ENCODE measurements at regions not wholly inside any gene's neighbourhood (a gene's known extent, or its start where the extent isn't known, plus 50 kb on each side); places are given as distances from the start of the nearest gene placed in this dataset.

GRCh38 chr2:21642647-21643046 is 518.9 kb downstream of the TDRD15 start:
- Histone ChIP-seq H3K36me3 (ENCODE audit: control insufficient read depth in 5 of 5, insufficient read depth in 5 of 5, low read length in 5 of 5) (no peaks in the 10 kb centered on the region), H3K9ac (ENCODE audit: low read length in 5 of 5) (no peak overlapping the region), H3K27me3 (ENCODE audit: control insufficient read depth in 5 of 5, insufficient read depth in 4 of 5, low read length in 5 of 5) (no peaks in the 10 kb centered on the region), H3K4me1 (ENCODE audit: control insufficient read depth in 5 of 5, insufficient read depth in 5 of 5, low read length in 5 of 5) (peaks cover 0 to 9% (median 0%) of the 10 kb centered on the region in 5 donors), H3K4me3 (ENCODE audit: low read depth in 1 of 5, low read length in 5 of 5) (no peak overlapping the region), H3K9me3 (ENCODE audit: control insufficient read depth in 5 of 5, low read length in 5 of 5) (no peaks in the 10 kb centered on the region), H3K27ac (ENCODE audit: low read depth, low read length) (no peak overlapping the region)

- peaks cover 0 to 2% (median 0%) of the 10 kb centered on the region in 5 donors for H3K9me3 ChIP-seq (ENCODE audit: control insufficient read depth in 5 of 5, low read length in 5 of 5)
- H3K4me3 ChIP-seq (ENCODE audit: low read depth in 1 of 5, low read length in 5 of 5), result no peak overlapping the region
- H3K27ac ChIP-seq (ENCODE audit: low read depth, low read length), result no peak overlapping the region
- peaks cover 0 to 9% (median 0%) of the 10 kb centered on the region in 5 donors for H3K4me1 ChIP-seq (ENCODE audit: control insufficient read depth in 5 of 5, insufficient read depth in 5 of 5, low read length in 5 of 5)
- H3K27me3 ChIP-seq (ENCODE audit: control insufficient read depth in 5 of 5, insufficient read depth in 4 of 5, low read length in 5 of 5), result no peaks in the 10 kb centered on the region
- no peaks in the 10 kb centered on the region for H3K36me3 ChIP-seq (ENCODE audit: control insufficient read depth in 5 of 5, insufficient read depth in 5 of 5, low read length in 5 of 5)
- H3K9ac ChIP-seq (ENCODE audit: low read length in 5 of 5), result no peak overlapping the region
Observed at GRCh38 chr2:21643180-21643579, 519.4 kb downstream of the TDRD15 start.

- Histone ChIP-seq H3K9ac (ENCODE audit: low read length in 5 of 5) (no peak overlapping the region), H3K36me3 (ENCODE audit: control insufficient read depth in 5 of 5, insufficient read depth in 5 of 5, low read length in 5 of 5) (no peaks in the 10 kb centered on the region), H3K4me3 (ENCODE audit: low read depth in 1 of 5, low read length in 5 of 5) (no peak overlapping the region), H3K4me1 (ENCODE audit: control insufficient read depth in 5 of 5, insufficient read depth in 5 of 5, low read length in 5 of 5) (peaks cover 0 to 9% (median 0%) of the 10 kb centered on the region in 5 donors), H3K9me3 (ENCODE audit: control insufficient read depth in 5 of 5, low read length in 5 of 5) (peaks cover 0 to 2% (median 0%) of the 10 kb centered on the region in 5 donors), H3K27ac (ENCODE audit: low read depth, low read length) (no peak overlapping the region), H3K27me3 (ENCODE audit: control insufficient read depth in 5 of 5, insufficient read depth in 4 of 5, low read length in 5 of 5) (no peaks in the 10 kb centered on the region)
Observed at GRCh38 chr2:21644266-21644665, 520.5 kb downstream of the TDRD15 start.

- Histone ChIP-seq H3K9ac (ENCODE audit: low read length in 5 of 5) (no peak overlapping the region), H3K4me1 (ENCODE audit: control insufficient read depth in 5 of 5, insufficient read depth in 5 of 5, low read length in 5 of 5) (peaks cover 0 to 9% (median 0%) of the 10 kb centered on the region in 5 donors), H3K9me3 (ENCODE audit: control insufficient read depth in 5 of 5, low read length in 5 of 5) (peaks cover 0 to 2% (median 0%) of the 10 kb centered on the region in 5 donors), H3K4me3 (ENCODE audit: low read depth in 1 of 5, low read length in 5 of 5) (no peak overlapping the region), H3K27ac (ENCODE audit: low read depth, low read length) (no peak overlapping the region), H3K27me3 (ENCODE audit: control insufficient read depth in 5 of 5, insufficient read depth in 4 of 5, low read length in 5 of 5) (no peaks in the 10 kb centered on the region), H3K36me3 (ENCODE audit: control insufficient read depth in 5 of 5, insufficient read depth in 5 of 5, low read length in 5 of 5) (no peaks in the 10 kb centered on the region)
Observed at GRCh38 chr2:21646345-21646744, 522.6 kb downstream of the TDRD15 start.

- H3K9ac ChIP-seq (ENCODE audit: low read length in 5 of 5), result no peak overlapping the region
- peaks cover 0 to 2% (median 0%) of the 10 kb centered on the region in 5 donors for H3K9me3 ChIP-seq (ENCODE audit: control insufficient read depth in 5 of 5, low read length in 5 of 5)
- no peak overlapping the region for H3K27ac ChIP-seq (ENCODE audit: low read depth, low read length)
- H3K4me3 ChIP-seq (ENCODE audit: low read depth in 1 of 5, low read length in 5 of 5), result no peak overlapping the region
- H3K27me3 ChIP-seq (ENCODE audit: control insufficient read depth in 5 of 5, insufficient read depth in 4 of 5, low read length in 5 of 5), result no peaks in the 10 kb centered on the region
- no peaks in the 10 kb centered on the region for H3K36me3 ChIP-seq (ENCODE audit: control insufficient read depth in 5 of 5, insufficient read depth in 5 of 5, low read length in 5 of 5)
- peaks cover 0 to 9% (median 0%) of the 10 kb centered on the region in 5 donors for H3K4me1 ChIP-seq (ENCODE audit: control insufficient read depth in 5 of 5, insufficient read depth in 5 of 5, low read length in 5 of 5)
Observed at GRCh38 chr2:21650569-21650968, 526.8 kb downstream of the TDRD15 start.

- Histone ChIP-seq H3K9me3 (ENCODE audit: control insufficient read depth in 5 of 5, low read length in 5 of 5) (no peaks in the 10 kb centered on the region), H3K27me3 (ENCODE audit: control insufficient read depth in 5 of 5, insufficient read depth in 4 of 5, low read length in 5 of 5) (no peaks in the 10 kb centered on the region), H3K27ac (ENCODE audit: low read depth, low read length) (no peak overlapping the region), H3K4me3 (ENCODE audit: low read depth in 1 of 5, low read length in 5 of 5) (no peak overlapping the region), H3K4me1 (ENCODE audit: control insufficient read depth in 5 of 5, insufficient read depth in 5 of 5, low read length in 5 of 5) (no peaks in the 10 kb centered on the region), H3K9ac (ENCODE audit: low read length in 5 of 5) (no peak overlapping the region), H3K36me3 (ENCODE audit: control insufficient read depth in 5 of 5, insufficient read depth in 5 of 5, low read length in 5 of 5) (no peaks in the 10 kb centered on the region)
Observed at GRCh38 chr2:21655136-21655535, 531.4 kb downstream of the TDRD15 start.

GRCh38 chr2:21656330-21657075 is 532.7 kb downstream of the TDRD15 start:
- H3K4me3 ChIP-seq (ENCODE audit: low read depth in 1 of 5, low read length in 5 of 5), result no peak overlapping the region
- no peak overlapping the region for H3K27ac ChIP-seq (ENCODE audit: low read depth, low read length)
- H3K4me1 ChIP-seq (ENCODE audit: control insufficient read depth in 5 of 5, insufficient read depth in 5 of 5, low read length in 5 of 5), result no peaks in the 10 kb centered on the region
- H3K9ac ChIP-seq (ENCODE audit: low read length in 5 of 5), result no peak overlapping the region
- no peaks in the 10 kb centered on the region for H3K27me3 ChIP-seq (ENCODE audit: control insufficient read depth in 5 of 5, insufficient read depth in 4 of 5, low read length in 5 of 5)
- no peaks in the 10 kb centered on the region for H3K9me3 ChIP-seq (ENCODE audit: control insufficient read depth in 5 of 5, low read length in 5 of 5)
- no peaks in the 10 kb centered on the region for H3K36me3 ChIP-seq (ENCODE audit: control insufficient read depth in 5 of 5, insufficient read depth in 5 of 5, low read length in 5 of 5)

GRCh38 chr2:21657445-21657844 is 533.7 kb downstream of the TDRD15 start:
- Histone ChIP-seq H3K4me1 (ENCODE audit: control insufficient read depth in 5 of 5, insufficient read depth in 5 of 5, low read length in 5 of 5) (no peaks in the 10 kb centered on the region), H3K36me3 (ENCODE audit: control insufficient read depth in 5 of 5, insufficient read depth in 5 of 5, low read length in 5 of 5) (no peaks in the 10 kb centered on the region), H3K27me3 (ENCODE audit: control insufficient read depth in 5 of 5, insufficient read depth in 4 of 5, low read length in 5 of 5) (no peaks in the 10 kb centered on the region), H3K4me3 (ENCODE audit: low read depth in 1 of 5, low read length in 5 of 5) (no peak overlapping the region), H3K9ac (ENCODE audit: low read length in 5 of 5) (no peak overlapping the region), H3K27ac (ENCODE audit: low read depth, low read length) (no peak overlapping the region), H3K9me3 (ENCODE audit: control insufficient read depth in 5 of 5, low read length in 5 of 5) (no peaks in the 10 kb centered on the region)

GRCh38 chr2:21658269-21658668 is 534.5 kb downstream of the TDRD15 start:
- Histone ChIP-seq H3K36me3 (ENCODE audit: control insufficient read depth in 5 of 5, insufficient read depth in 5 of 5, low read length in 5 of 5) (no peaks in the 10 kb centered on the region), H3K27me3 (ENCODE audit: control insufficient read depth in 5 of 5, insufficient read depth in 4 of 5, low read length in 5 of 5) (no peaks in the 10 kb centered on the region), H3K9me3 (ENCODE audit: control insufficient read depth in 5 of 5, low read length in 5 of 5) (no peaks in the 10 kb centered on the region), H3K27ac (ENCODE audit: low read depth, low read length) (no peak overlapping the region), H3K9ac (ENCODE audit: low read length in 5 of 5) (no peak overlapping the region), H3K4me3 (ENCODE audit: low read depth in 1 of 5, low read length in 5 of 5) (no peak overlapping the region), H3K4me1 (ENCODE audit: control insufficient read depth in 5 of 5, insufficient read depth in 5 of 5, low read length in 5 of 5) (no peaks in the 10 kb centered on the region)

GRCh38 chr2:21658907-21659477 is 535.2 kb downstream of the TDRD15 start:
- Histone ChIP-seq H3K4me1 (ENCODE audit: control insufficient read depth in 5 of 5, insufficient read depth in 5 of 5, low read length in 5 of 5) (no peaks in the 10 kb centered on the region), H3K36me3 (ENCODE audit: control insufficient read depth in 5 of 5, insufficient read depth in 5 of 5, low read length in 5 of 5) (no peaks in the 10 kb centered on the region), H3K9me3 (ENCODE audit: control insufficient read depth in 5 of 5, low read length in 5 of 5) (no peaks in the 10 kb centered on the region), H3K9ac (ENCODE audit: low read length in 5 of 5) (no peak overlapping the region), H3K27ac (ENCODE audit: low read depth, low read length) (no peak overlapping the region), H3K27me3 (ENCODE audit: control insufficient read depth in 5 of 5, insufficient read depth in 4 of 5, low read length in 5 of 5) (peaks cover 0 to 2% (median 0%) of the 10 kb centered on the region in 5 donors), H3K4me3 (ENCODE audit: low read depth in 1 of 5, low read length in 5 of 5) (no peak overlapping the region)
